Left ventricle myocardium superior (tissue), 1 donor: ENCODE measurements at regions not wholly inside any gene's neighbourhood (a gene's known extent, or its start where the extent isn't known, plus 50 kb on each side); places are given as distances from the start of the nearest gene placed in this dataset.

Source experiments
- ATAC-seq: fragments of 200-7000 bp; cut with Tn5 transposase; one replicate; pipeline ENCODE4 v1.9.1; 2020; ENCODE audit warnings: mild to moderate bottlenecking, moderate library complexity
- DNase-seq: peaks from one replicate; pipeline ENCODE4 v3.0.0-alpha.2; 2020
- intact Hi-C: fragments of 100-400 bp; cut with micrococcal nuclease; formaldehyde crosslinking; loops from one replicate; pipeline ENCODE4 v1.11.0; 2022
- donor health status: DM: no; HTN: yes; CAD: no; lungs with severe emphysema.

GRCh38 chr20:23161244-23161891 lies 75.2 kb upstream of the CD93 start:
- intact Hi-C loops = no loop called here
- ATAC-seq = peak; percentile 16

DNA sequence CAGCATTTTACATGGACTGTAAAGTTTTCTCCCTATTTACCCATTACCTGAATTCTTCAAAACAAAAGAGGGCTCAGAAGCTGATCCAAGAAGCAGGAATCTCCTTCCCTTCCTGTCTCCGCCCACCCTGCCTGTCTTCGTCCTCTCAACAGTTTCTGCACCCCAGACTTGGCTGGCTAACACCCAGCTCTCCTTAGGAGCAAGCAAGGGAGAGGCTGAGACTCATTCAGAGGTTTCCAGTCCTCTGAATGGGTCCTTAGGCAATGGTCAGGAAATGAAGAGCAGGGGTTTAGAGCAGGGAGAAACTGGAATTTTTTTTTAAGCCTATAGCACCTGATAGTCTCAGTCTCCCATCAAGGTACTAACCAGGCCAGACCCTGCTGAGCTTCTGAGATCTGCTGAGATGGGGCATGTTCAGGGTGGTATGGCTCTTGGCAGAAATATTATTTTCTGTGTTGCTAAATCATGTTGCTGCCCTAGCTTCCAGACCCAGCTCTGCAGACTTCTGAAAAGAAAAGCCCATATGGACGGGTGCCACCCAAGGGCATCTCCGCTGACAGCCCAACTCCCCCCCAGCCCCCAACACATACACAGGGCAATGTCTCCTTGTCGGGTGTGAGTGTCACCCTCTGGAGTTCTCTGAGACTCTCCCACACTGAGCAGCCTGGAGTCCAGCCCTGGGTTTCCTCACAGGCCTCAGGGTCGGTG lies 74.6 kb upstream of the CD93 start:
- DNase-seq = no peak
- intact Hi-C loops = no loop called here
- peak; percentile 22 for ATAC-seq

More at GRCh38 chr20:23161244-23161891, 75.2 kb upstream of the CD93 start:
- DNase-seq = no peak

DNA sequence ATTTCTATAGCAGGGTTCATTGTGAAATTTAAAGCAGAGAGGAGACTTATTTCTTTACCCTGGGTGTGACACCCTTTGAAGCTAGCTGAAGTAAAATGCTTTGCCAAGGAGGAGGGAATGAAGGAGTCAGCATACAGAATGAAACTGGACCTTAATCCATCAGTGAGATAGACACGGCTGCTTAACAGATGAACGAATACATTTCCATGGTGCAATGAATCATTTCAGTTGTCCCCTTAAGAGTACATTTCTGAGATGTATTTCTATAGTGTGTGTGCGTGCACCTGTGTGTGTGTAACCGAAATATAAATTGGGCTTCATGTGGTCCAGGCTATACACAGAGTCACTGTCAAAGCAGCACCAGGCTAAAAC lies 73.8 kb upstream of the CD93 start:
- ATAC-seq = no peak

DNA sequence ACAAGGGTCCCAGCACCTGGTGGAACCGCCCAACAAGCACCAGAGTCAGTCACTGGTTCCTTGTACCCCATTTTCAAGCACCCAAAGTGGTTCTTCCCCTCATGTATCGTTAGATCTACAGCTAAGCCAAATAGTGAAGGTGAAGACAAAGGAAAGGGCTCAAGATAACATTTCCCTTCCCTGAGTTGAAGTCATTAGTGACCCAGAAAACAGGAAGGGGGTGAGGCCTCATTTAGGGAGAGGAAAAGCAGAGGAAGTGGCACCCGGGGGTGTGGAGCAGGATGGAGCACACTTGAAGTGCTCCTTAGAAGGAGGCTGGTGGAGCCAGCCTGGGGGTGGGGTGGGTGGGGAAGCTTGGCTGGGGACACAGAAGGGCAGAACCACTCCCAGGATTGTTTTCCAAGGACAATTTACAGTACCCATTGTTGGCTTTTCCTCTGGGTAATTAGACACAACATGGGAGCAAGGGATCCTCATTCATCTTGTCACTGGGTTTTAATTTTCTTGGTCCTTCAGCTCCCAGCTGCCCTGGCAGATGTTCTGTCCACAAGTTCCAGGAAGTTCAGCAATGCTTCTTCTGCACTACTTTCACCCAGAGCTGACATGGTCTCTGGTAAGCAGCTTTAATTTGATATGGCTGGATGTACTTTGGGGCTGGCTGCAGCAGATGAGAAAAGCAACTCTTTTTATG lies 73.3 kb upstream of the CD93 start:
- no peak for DNase-seq
- peak; percentile 36 for ATAC-seq
- intact Hi-C loops = no loop called here

More for the DNA sequence above, 73.8 kb upstream of the CD93 start:
- intact Hi-C loops = no loop called here
- no peak for DNase-seq

DNA sequence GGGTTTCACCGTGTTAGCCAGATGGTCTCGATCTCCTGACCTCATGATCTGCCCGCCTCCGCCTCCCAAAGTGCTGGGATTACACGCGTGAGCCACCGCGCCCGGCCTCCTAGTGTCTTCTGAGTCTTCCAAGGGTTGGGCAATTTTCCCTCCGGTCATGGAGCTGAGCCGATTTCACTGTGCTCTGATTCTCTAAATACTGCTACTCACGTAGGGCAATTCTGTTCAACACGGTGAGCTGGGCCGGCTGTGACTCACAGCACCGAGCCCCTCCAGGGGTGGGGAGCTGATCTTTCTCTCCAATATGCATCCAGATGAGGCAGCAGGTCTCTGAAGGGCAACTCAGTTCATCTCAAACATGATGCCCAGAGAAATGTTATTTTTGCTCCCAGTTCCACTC lies 71.6 kb upstream of the CD93 start:
- no peak for ATAC-seq
- DNase-seq = no peak
- intact Hi-C loops = no loop called here

GRCh38 chr20:23156842-23157423 lies 70.8 kb upstream of the CD93 start:
- intact Hi-C loops = no loop called here
- no peak for ATAC-seq
- DNase-seq = no peak

DNA sequence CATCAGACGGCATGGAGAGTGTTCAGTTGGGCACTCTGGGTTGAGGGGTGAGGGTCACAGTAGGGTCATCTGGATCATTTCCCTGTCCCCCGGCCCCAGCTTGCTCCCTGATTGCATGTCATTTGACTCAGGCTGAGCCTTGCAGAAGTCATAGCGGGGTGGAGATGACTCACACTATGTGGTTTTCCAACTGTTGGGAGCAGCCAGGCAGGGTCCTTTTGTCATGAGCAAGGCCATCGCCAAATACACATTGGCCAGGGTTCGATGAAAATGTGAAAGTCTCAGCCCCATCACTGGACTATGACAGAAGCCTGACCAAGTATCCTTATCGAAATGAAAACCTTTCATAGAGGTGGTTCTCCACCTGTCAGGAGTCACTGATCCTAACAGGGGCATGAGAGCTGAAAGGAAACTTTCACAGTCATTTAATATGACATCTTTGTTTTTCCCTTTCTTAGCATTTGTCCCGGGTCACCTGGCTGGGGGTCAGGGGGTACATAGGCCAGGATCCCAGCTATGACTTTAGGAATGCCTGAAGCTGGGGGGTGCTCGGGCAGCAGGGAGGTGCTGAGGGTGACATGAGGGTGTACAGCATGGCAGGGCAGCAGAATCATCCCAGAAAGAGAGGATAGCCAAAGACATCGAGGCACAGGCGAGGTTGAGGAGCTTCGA lies 70.2 kb upstream of the CD93 start:
- DNase-seq (no peak), ATAC-seq (no peak)
- intact Hi-C loops = no loop called here

- intact Hi-C loops = no loop called here
- DNase-seq = no peak
- ATAC-seq = no peak
These were observed 69.0 kb upstream of the CD93 start for GRCh38 chr20:23155141-23155590.

DNA sequence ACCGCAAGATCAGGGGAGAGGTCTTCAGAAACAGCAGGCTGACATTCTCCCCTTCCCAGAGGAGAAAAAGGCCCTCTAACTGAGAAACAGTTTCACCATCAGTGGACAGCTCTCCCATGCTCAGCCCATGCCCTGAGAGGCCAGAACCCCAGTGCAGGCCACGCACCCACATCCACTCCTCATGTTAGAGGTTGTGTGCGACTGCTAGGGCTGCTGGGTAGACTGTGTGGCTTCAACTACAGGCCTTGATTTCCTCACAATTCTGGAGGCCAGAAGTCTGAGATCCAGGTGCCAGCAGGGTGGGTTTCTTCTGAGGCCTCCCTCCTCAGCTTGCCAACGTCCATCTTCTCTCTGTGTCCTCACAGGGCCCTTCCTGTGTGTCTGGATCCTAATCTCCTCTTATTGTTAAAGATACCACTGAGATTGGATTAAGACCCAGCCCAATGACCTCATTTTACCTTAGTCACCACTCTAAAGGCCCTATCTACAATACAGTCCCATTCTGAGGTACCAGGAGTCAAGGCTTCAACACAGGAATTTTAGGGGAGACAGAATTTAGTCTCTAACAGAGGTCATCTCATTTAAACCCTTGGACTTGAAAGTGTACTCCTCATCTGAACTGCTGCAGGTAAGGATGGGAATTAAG lies 67.7 kb upstream of the CD93 start:
- intact Hi-C loops = no loop called here
- ATAC-seq (no peak), DNase-seq (no peak)

DNA sequence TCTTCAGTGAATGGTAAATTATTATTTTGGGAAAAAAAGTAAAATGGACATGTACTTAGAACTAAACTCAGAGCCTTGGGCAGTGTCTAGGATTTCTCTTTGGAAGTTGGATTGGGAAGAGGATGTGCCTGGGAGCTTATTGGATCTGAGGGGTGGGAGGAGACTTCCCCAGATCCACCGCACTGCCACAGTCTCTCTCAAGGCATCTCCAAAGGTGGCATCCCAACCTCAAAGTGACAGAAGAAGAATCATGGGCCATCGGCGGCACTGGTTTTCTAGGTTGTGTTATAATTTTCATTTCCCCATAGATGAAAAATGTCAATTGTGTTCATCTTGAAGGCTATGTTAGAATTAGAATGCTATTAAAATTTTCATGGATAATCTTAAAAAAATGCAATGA lies 66.8 kb upstream of the CD93 start:
- intact Hi-C loops = no loop called here
- DNase-seq (no peak), ATAC-seq (no peak)

- ATAC-seq = peak; percentile 94
- DNase-seq = peak; percentile 85
- intact Hi-C loops = no loop called here
These were observed 66.3 kb upstream of the CD93 start for GRCh38 chr20:23152308-23152892.

DNA sequence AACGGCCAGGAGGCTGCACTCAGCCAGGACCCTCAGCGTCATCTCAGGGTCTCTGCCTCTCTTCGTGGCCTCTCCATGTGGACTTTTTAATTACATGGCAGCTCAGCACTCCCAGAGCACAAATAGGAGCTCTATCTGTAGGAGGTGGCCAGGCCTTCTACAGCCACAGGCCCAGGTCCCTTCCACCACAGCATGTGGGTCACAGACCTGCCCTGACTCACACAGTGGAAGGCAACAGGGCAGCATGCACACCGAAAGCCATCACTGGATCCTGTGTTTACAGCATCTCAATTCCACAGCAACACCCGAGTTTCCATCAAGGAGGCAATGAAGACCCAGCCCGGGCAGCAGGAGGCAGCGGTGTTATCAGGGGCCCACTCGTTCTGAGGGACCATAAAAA lies 65.8 kb upstream of the CD93 start:
- DNase-seq = no peak
- peak; percentile 3 for ATAC-seq
- intact Hi-C loops = no loop called here

- DNase-seq (no peak), ATAC-seq (no peak)
- intact Hi-C loops = no loop called here
These were observed 65.0 kb upstream of the CD93 start for GRCh38 chr20:23151008-23151703.

GRCh38 chr20:23150304-23151007 lies 64.3 kb upstream of the CD93 start:
- ATAC-seq (peak; percentile 9), DNase-seq (no peak)
- intact Hi-C loops = no loop called here

DNA sequence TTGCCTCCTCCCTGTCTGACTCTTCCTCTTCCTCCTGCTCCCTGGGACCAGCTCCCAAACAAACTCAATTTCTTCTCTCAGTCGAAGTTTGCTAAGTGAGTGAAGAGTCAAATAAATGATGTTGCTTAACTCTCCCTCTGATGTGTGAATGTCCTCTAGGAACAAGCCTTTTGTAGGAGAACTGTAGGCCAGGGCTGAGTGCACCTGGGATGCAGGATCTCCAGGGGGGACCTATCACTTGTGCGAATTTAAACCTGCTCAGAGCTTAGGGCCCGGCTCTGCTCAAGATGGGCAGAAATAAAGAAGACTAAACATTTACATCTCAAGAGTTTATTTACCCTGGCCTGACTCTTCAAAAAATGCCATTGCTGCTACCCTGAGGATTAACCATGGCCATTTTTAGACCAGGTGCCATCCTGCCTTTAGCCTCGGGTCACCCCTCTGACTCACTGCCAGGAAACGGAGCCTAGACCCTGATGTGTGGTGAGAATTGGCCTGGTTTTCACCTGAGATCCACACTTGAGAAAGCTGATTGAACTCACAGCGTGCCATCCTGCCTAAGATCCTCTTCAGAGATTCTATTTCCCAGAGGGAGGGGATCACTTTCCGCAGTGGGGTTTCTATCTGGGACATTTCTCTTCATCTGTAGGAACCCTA lies 63.6 kb upstream of the CD93 start:
- DNase-seq (no peak), ATAC-seq (no peak)
- intact Hi-C loops = no loop called here

DNA sequence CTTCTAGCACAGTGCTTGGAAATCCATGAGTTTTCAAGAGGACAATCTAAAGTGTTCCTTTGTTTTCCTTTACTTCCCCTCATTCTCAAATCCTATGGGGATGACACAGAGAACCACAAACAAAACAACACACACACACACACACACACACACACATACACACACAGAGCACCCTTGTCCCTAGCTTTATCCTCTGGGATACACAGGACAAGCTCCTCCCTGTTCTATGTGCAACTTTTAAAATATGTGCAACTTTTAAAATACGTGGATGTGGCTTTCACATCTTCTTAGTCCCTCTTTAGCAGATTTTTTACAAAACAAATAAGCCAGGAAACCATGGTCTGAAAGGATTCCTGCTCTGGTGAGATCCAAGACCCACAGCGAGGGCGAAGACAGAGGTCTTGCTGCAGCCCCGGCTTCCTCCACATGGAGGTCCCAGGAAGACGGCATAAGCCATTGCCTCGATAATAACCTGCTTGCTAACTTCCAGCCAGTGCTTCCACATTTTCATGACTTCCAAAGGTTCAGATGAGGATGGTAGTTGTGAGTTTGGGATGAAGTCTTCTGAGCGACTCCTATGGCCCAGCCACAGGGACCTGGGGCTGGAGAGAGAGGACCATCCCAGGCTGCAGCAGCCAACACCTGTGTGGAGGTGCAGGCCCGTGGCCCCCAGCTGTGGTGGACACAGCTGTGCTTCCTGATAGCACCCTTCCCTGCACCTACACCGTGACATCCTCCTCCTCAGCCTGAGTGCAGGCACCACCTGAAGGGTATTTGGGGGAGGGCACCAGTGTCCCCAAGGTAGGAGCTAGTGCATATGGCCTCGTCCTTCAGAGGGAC lies 62.8 kb upstream of the CD93 start:
- intact Hi-C loops = no loop called here
- no peak for ATAC-seq
- DNase-seq = no peak
